Keratinocyte (primary cell): ENCODE measurements at regions not wholly inside any gene's neighbourhood (a gene's known extent, or its start where the extent isn't known, plus 50 kb on each side); places are given as distances from the start of the nearest gene placed in this dataset.

Source experiments
- DNase-seq: peaks from one replicate; pipeline ENCODE4 v3.0.0-alpha.2; 2011; ENCODE audit warnings: low read depth, missing footprints, low spot score
- FAIRE-seq: peaks from 2 replicates; lab custom pipeline; 2011; peaks lifted over from hg19 to GRCh38; lab: Jason Lieb, UNC
- H2AFZ ChIP-seq: 2 replicates; pipeline ENCODE4 v1.6.0; 2012; ENCODE audit warnings: low read length, control low read depth, inconsistent platforms; ENCODE audit not compliant: control insufficient read depth
- H3K27ac ChIP-seq: 2 replicates; pipeline ENCODE4 v1.5.1; 2011; ENCODE audit warnings: low read length; ENCODE audit not compliant: control insufficient read depth, insufficient read depth
- H3K27me3 ChIP-seq: 3 replicates; pipeline ENCODE4 v1.6.0; 2011; ENCODE audit warnings: low read length; ENCODE audit not compliant: control insufficient read depth, insufficient read depth; ENCODE audit errors: extremely low read depth
- H3K36me3 ChIP-seq, 2 experiments: 2 replicates in 1 of 2; 3 replicates in 1 of 2; pipeline ENCODE4 v1.5.1; 2011; ENCODE audit warnings: low read length in 2 of 2, mild to moderate bottlenecking in 1 of 2; ENCODE audit not compliant: control insufficient read depth in 2 of 2, insufficient read depth in 2 of 2; ENCODE audit errors: extremely low read depth in 1 of 2
- H3K4me1 ChIP-seq: 3 replicates; pipeline ENCODE4 v1.5.1; 2011; ENCODE audit warnings: low read length; ENCODE audit not compliant: control insufficient read depth, insufficient read depth; ENCODE audit errors: extremely low read depth
- H3K4me2 ChIP-seq: 3 replicates; pipeline ENCODE4 v1.6.0; 2011; ENCODE audit warnings: low read depth, low read length; ENCODE audit not compliant: control insufficient read depth, insufficient read depth; ENCODE audit errors: extremely low read depth
- H3K4me3 ChIP-seq, 3 experiments: fragments of 200-600 bp in 1 of 3; sonication (generic) in 1 of 3; 2 replicates in 2 of 3; 3 replicates in 1 of 3; pipeline ENCODE4 v1.5.1; 2011 to 2016; ENCODE audit warnings: low read length in 3 of 3, mild to moderate bottlenecking in 3 of 3, control low read depth in 2 of 3, inconsistent platforms in 1 of 3, low read depth in 1 of 3, mixed read lengths in 1 of 3, mixed run types in 1 of 3, moderate library complexity in 1 of 3; ENCODE audit not compliant: control insufficient read depth in 2 of 3, insufficient read depth in 2 of 3; ENCODE audit errors: extremely low read depth in 1 of 3
- H3K79me2 ChIP-seq: 2 replicates; pipeline ENCODE4 v1.6.0; 2012; ENCODE audit warnings: low read length; ENCODE audit not compliant: control insufficient read depth, insufficient read depth
- H3K9ac ChIP-seq: 3 replicates; pipeline ENCODE4 v1.6.0; 2011; ENCODE audit warnings: low read length; ENCODE audit not compliant: control insufficient read depth, insufficient read depth; ENCODE audit errors: extremely low read depth
- H3K9me1 ChIP-seq: 3 replicates; pipeline ENCODE4 v1.6.0; 2011; ENCODE audit warnings: low read length; ENCODE audit not compliant: control insufficient read depth, insufficient read depth; ENCODE audit errors: extremely low read depth
- H3K9me3 ChIP-seq: 2 replicates; pipeline ENCODE4 v1.5.1; 2012; ENCODE audit warnings: low read depth, low read length; ENCODE audit not compliant: control insufficient read depth
- H4K20me1 ChIP-seq: 3 replicates; pipeline ENCODE4 v1.6.0; 2011; ENCODE audit warnings: low read length; ENCODE audit not compliant: control insufficient read depth, insufficient read depth; ENCODE audit errors: extremely low read depth
- CTCF ChIP-seq, 3 experiments: IDR thresholded peaks in 1 of 3; conservative IDR thresholded peaks in 1 of 3; optimal IDR thresholded peaks in 1 of 3; 2 replicates in 2 of 3; 3 replicates in 1 of 3; pipeline versions ENCODE3 to v1.5.1; 2011; ENCODE audit warnings: low read length in 3 of 3, mild to moderate bottlenecking in 3 of 3, moderate library complexity in 2 of 3, control low read depth in 1 of 3, inconsistent platforms in 1 of 3; ENCODE audit not compliant: insufficient read depth in 2 of 3; ENCODE audit errors: extremely low read depth in 1 of 3
- EZH2 ChIP-seq: IDR thresholded peaks from one replicate; pipeline ENCODE4 v1.6.1; 2012; ENCODE audit warnings: inconsistent platforms, mild to moderate bottlenecking, low read length, moderate library complexity
- dilution Hi-C: fragments of 300-500 bp; cut with MboI; formaldehyde crosslinking; loops from one replicate; pipeline ENCODE4 v1.7.0; 2020; ENCODE audit warnings: low sequenced_read_pairs; ENCODE audit not compliant: extremely low pct_ligation_motif_present

DNA sequence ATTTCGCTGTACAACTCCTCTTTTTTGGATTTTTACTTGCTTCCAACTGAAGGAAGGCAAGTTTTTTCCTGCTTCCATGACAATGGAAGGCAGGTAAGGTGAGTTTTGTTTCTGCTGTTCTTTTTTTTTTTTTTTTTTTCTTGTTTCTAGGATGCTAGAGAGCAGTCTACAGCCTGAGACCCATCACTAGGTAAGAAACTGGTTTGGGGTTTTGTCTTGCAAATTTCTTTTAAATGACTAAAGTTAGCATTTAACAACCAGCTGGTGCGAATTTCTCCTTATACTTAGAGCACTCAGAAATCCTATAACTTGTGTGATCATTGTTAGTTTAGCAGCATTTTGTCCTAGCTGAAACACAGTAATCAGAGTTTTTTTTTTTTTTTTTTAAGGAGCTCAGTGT, 378.4 kb upstream of the CNKSR2 start:
- dilution Hi-C loops: no loop called here

DNA sequence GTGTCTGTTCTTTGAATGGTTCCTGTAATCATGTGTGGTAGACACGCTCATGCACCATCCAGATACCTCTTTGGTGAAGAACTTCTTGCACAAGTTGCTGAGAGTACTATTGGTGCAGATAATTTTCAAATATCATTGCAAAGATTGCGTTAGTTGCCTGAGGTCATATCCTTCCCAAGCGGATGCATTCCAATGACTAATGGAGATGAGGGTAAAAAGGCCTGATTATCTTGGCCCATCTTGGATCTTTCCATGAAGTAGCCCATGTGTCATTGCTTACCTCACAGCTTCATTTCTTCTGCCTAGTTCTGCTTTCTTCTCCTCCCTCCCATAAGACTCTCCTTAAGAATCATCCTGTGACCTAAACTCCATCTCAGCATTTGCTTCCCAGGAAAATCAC, 384.9 kb upstream of the CNKSR2 start:
- H3K27ac ChIP-seq: no peak overlapping the region
- no peak overlapping the region for H3K4me3 ChIP-seq
- no peaks in the 10 kb centered on the region for H3K36me3 ChIP-seq
- no peaks in the 10 kb centered on the region for H3K9me1 ChIP-seq
- dilution Hi-C loops: no loop called here
- no peak overlapping the region for H3K9ac ChIP-seq
- H3K9me3 ChIP-seq: peaks cover 2% of the 10 kb centered on the region
- TF ChIP-seq EZH2 (no peak), CTCF (optimal IDR thresholded peaks at IDR 0.05 in 1 of 3, IDR thresholded peaks at IDR 0.05 in 1 of 3, conservative IDR thresholded peaks at IDR 0.05 in 1 of 3; ENCODE audit: extremely low read depth in 1 of 3, insufficient read depth in 2 of 3, low read length in 3 of 3) (no peak)
- no peak for DNase-seq
- no peak overlapping the region for H2AFZ ChIP-seq
- no peaks in the 10 kb centered on the region for H4K20me1 ChIP-seq
- FAIRE-seq: no peak
- no peaks in the 10 kb centered on the region for H3K27me3 ChIP-seq
- H3K79me2 ChIP-seq: no peaks in the 10 kb centered on the region
- no peak overlapping the region for H3K4me2 ChIP-seq
- H3K4me1 ChIP-seq: no peaks in the 10 kb centered on the region

More for the DNA sequence above, 378.4 kb upstream of the CNKSR2 start:
- Histone ChIP-seq H4K20me1 (no peaks in the 10 kb centered on the region), H3K4me2 (no peak overlapping the region), H3K36me3 (no peaks in the 10 kb centered on the region), H3K4me1 (no peaks in the 10 kb centered on the region), H3K9me3 (no peaks in the 10 kb centered on the region), H2AFZ (no peak overlapping the region), H3K79me2 (no peaks in the 10 kb centered on the region), H3K27ac (no peak overlapping the region), H3K9me1 (no peaks in the 10 kb centered on the region), H3K4me3 (no peak overlapping the region), H3K9ac (no peak overlapping the region), H3K27me3 (no peaks in the 10 kb centered on the region)
- no peak for FAIRE-seq
- no peak for DNase-seq
- no peak for TF ChIP-seq EZH2
- TF ChIP-seq CTCF (optimal IDR thresholded peaks at IDR 0.05 in 1 of 3, IDR thresholded peaks at IDR 0.05 in 1 of 3, conservative IDR thresholded peaks at IDR 0.05 in 1 of 3; ENCODE audit: extremely low read depth in 1 of 3, insufficient read depth in 2 of 3, low read length in 3 of 3): no peak
